ENCODE measurements at regions not wholly inside any gene's neighbourhood (a gene's known extent, or its start where the extent isn't known, plus 50 kb on each side); places are given as distances from the start of the nearest gene placed in this dataset.

GRCh38 chr2:14350856-14351255 is 281.7 kb upstream of the LRATD1 start:
- H3K79me2 ChIP-seq (ENCODE audit: low read depth), result no peaks in the 10 kb centered on the region
- H3K4me3 Mint-ChIP-seq, result no peak overlapping the region
- no peak overlapping the region for H3K4me3 ChIP-seq
- no peak for DNase-seq (ENCODE audit: low spot score)
- no peaks in the 10 kb centered on the region for H3K36me3 ChIP-seq
- H3K4me2 ChIP-seq, result no peak overlapping the region
- no peak overlapping the region for H3K27ac ChIP-seq
- no peaks in the 10 kb centered on the region for H3K27me3 Mint-ChIP-seq (ENCODE audit: insufficient read depth, low read depth)
- no peak overlapping the region for H3K9ac ChIP-seq
- no peak overlapping the region for H3K27ac Mint-ChIP-seq
- no peaks in the 10 kb centered on the region for H3K4me1 Mint-ChIP-seq
- TF ChIP-seq EZH2phosphoT487 (IDR thresholded peaks at IDR 0.05) (no peak), CTCF (IDR thresholded peaks at IDR 0.05) (no peak), EZH2 (IDR thresholded peaks at IDR 0.05) (no peak)
- H4K20me1 ChIP-seq (ENCODE audit: low read depth), result no peaks in the 10 kb centered on the region
- H3F3A ChIP-seq (ENCODE audit: low read depth), result no peaks in the 10 kb centered on the region
- H2AFZ ChIP-seq (replicated peaks), result no peak overlapping the region
- H3K9me3 ChIP-seq (ENCODE audit: low read depth), result no peaks in the 10 kb centered on the region
- no peaks in the 10 kb centered on the region for H3K36me3 Mint-ChIP-seq
- no peaks in the 10 kb centered on the region for H3K27me3 ChIP-seq
- no peaks in the 10 kb centered on the region for H3K4me1 ChIP-seq
- no peaks in the 10 kb centered on the region for H3K9me3 Mint-ChIP-seq

DNA sequence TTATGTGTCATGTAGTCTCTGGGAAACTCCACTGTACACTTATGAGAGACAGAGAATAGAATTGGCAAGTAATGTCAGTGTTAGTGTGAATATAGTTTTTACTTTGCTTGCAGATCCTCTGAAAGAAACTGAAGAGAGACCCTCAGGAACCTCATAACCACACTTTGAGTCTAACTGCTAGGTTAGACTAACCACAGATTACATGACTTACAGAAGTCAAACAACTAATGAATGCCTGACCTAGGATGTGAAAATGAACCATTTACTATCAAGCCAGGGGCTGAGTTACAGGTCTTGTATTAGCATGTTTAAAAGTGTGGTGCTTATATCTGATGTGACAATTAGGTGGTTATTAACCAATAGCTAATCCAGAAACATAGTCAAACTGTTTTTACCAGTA is 280.4 kb upstream of the LRATD1 start:
- Histone ChIP-seq H2AFZ (replicated peaks) (no peak overlapping the region), H3F3A (ENCODE audit: low read depth) (no peaks in the 10 kb centered on the region), H3K4me2 (no peak overlapping the region), H3K9ac (no peak overlapping the region), H3K4me3 (no peak overlapping the region), H3K27me3 (no peaks in the 10 kb centered on the region), H4K20me1 (ENCODE audit: low read depth) (no peaks in the 10 kb centered on the region), H3K27ac (no peak overlapping the region), H3K79me2 (ENCODE audit: low read depth) (no peaks in the 10 kb centered on the region), H3K9me3 (ENCODE audit: low read depth) (no peaks in the 10 kb centered on the region), H3K36me3 (no peaks in the 10 kb centered on the region), H3K4me1 (no peaks in the 10 kb centered on the region)
- no peak for TF ChIP-seq EZH2 (IDR thresholded peaks at IDR 0.05)
- TF ChIP-seq CTCF (IDR thresholded peaks at IDR 0.05), result no peak
- H3K36me3 Mint-ChIP-seq, result no peaks in the 10 kb centered on the region
- DNase-seq (ENCODE audit: low spot score), result no peak
- no peaks in the 10 kb centered on the region for H3K27me3 Mint-ChIP-seq (ENCODE audit: insufficient read depth, low read depth)
- H3K27ac Mint-ChIP-seq, result no peak overlapping the region
- H3K4me3 Mint-ChIP-seq, result no peak overlapping the region
- no peaks in the 10 kb centered on the region for H3K9me3 Mint-ChIP-seq
- H3K4me1 Mint-ChIP-seq, result no peaks in the 10 kb centered on the region

GRCh38 chr2:14354231-14354630 is 278.3 kb upstream of the LRATD1 start:
- H4K20me1 ChIP-seq (ENCODE audit: low read depth), result no peaks in the 10 kb centered on the region
- H3K79me2 ChIP-seq (ENCODE audit: low read depth), result no peaks in the 10 kb centered on the region
- no peaks in the 10 kb centered on the region for H3K27me3 Mint-ChIP-seq (ENCODE audit: insufficient read depth, low read depth)
- no peaks in the 10 kb centered on the region for H3K36me3 Mint-ChIP-seq
- H3K9me3 Mint-ChIP-seq, result no peaks in the 10 kb centered on the region
- no peaks in the 10 kb centered on the region for H3K9me3 ChIP-seq (ENCODE audit: low read depth)
- H3K4me1 Mint-ChIP-seq, result no peaks in the 10 kb centered on the region
- H3K27me3 ChIP-seq, result no peaks in the 10 kb centered on the region
- no peaks in the 10 kb centered on the region for H3K4me1 ChIP-seq
- H3K9ac ChIP-seq, result no peak overlapping the region
- no peak for DNase-seq (ENCODE audit: low spot score)
- H3K27ac Mint-ChIP-seq, result no peak overlapping the region
- no peak overlapping the region for H3K4me2 ChIP-seq
- H2AFZ ChIP-seq (replicated peaks), result no peak overlapping the region
- no peak overlapping the region for H3K27ac ChIP-seq
- H3K4me3 ChIP-seq, result no peak overlapping the region
- no peak for TF ChIP-seq CTCF (IDR thresholded peaks at IDR 0.05)
- no peak for TF ChIP-seq EZH2phosphoT487 (IDR thresholded peaks at IDR 0.05)
- no peak for TF ChIP-seq EZH2 (IDR thresholded peaks at IDR 0.05)
- no peaks in the 10 kb centered on the region for H3K36me3 ChIP-seq
- no peak overlapping the region for H3K4me3 Mint-ChIP-seq
- H3F3A ChIP-seq (ENCODE audit: low read depth), result no peaks in the 10 kb centered on the region

DNA sequence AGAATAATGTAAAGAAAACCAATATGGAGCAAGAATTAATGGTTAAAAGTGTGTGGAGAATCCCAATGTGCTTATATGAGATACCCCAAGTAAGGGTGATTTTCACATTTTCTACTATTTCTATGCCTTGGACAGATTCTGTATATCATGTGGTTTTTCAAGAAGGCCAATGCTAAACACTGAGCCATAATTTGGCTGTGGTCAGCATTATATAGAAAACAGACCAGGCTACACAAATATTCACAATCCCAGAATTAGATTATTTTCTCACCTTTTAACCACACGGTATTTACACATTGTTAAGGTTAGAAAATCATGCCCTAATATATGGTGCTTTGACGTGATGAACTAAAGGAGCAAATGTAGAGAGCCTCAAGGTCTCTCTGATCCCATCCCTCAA is 277.4 kb upstream of the LRATD1 start:
- Histone ChIP-seq H3K79me2 (ENCODE audit: low read depth) (no peaks in the 10 kb centered on the region), H4K20me1 (ENCODE audit: low read depth) (no peaks in the 10 kb centered on the region), H3K4me1 (no peaks in the 10 kb centered on the region), H3K9me3 (ENCODE audit: low read depth) (no peaks in the 10 kb centered on the region), H3K27ac (no peak overlapping the region), H2AFZ (replicated peaks) (no peak overlapping the region), H3K36me3 (no peaks in the 10 kb centered on the region), H3K4me3 (no peak overlapping the region), H3K27me3 (no peaks in the 10 kb centered on the region), H3K4me2 (no peak overlapping the region), H3K9ac (no peak overlapping the region), H3F3A (ENCODE audit: low read depth) (no peaks in the 10 kb centered on the region)
- no peaks in the 10 kb centered on the region for H3K36me3 Mint-ChIP-seq
- H3K4me3 Mint-ChIP-seq, result no peak overlapping the region
- no peaks in the 10 kb centered on the region for H3K9me3 Mint-ChIP-seq
- no peaks in the 10 kb centered on the region for H3K4me1 Mint-ChIP-seq
- TF ChIP-seq EZH2phosphoT487 (IDR thresholded peaks at IDR 0.05) (no peak), EZH2 (IDR thresholded peaks at IDR 0.05) (no peak), CTCF (IDR thresholded peaks at IDR 0.05) (no peak)
- no peak overlapping the region for H3K27ac Mint-ChIP-seq
- DNase-seq (ENCODE audit: low spot score), result no peak
- no peaks in the 10 kb centered on the region for H3K27me3 Mint-ChIP-seq (ENCODE audit: insufficient read depth, low read depth)
